PC-9 (cell line): ENCODE measurements at regions not wholly inside any gene's neighbourhood (a gene's known extent, or its start where the extent isn't known, plus 50 kb on each side); places are given as distances from the start of the nearest gene placed in this dataset.

Experiments used
- EZH2 ChIP-seq: fragments of 200-600 bp; sonication (generic); IDR thresholded peaks from 2 replicates; pipeline ENCODE4 v1.8.0; 2017; ENCODE audit warnings: antibody characterized with exemption, low read depth
- TF ChIP-seq, protein P1 (sequence below): fragments of 200-600 bp; sonication (generic); conservative IDR thresholded peaks from 2 replicates; pipeline ENCODE4 v1.6.1; 2017; ENCODE audit warnings: mixed run types, antibody characterized with exemption, mild to moderate bottlenecking, moderate library complexity

DNA sequence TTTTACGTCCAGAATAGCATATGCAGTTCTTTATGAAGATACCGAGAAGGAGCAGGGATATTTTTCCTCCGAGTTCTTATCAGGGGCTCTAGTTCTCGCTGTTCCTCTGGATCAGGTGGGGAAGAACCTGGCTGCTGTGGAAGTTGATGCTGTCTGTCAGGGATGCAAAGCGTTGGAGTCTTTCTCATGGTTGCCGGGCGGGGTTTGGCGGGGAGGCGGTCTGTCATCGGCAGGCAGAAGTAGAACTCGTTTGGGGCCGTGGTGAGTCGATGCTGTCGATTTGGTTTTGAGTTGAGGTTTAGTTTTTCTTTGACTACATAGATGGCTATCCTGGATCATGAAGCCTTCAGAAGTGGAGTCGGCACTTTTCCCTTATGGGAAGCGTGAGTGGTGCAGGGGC, 691.2 kb downstream of the QKI start:
- TF ChIP-seq, protein P1, sequence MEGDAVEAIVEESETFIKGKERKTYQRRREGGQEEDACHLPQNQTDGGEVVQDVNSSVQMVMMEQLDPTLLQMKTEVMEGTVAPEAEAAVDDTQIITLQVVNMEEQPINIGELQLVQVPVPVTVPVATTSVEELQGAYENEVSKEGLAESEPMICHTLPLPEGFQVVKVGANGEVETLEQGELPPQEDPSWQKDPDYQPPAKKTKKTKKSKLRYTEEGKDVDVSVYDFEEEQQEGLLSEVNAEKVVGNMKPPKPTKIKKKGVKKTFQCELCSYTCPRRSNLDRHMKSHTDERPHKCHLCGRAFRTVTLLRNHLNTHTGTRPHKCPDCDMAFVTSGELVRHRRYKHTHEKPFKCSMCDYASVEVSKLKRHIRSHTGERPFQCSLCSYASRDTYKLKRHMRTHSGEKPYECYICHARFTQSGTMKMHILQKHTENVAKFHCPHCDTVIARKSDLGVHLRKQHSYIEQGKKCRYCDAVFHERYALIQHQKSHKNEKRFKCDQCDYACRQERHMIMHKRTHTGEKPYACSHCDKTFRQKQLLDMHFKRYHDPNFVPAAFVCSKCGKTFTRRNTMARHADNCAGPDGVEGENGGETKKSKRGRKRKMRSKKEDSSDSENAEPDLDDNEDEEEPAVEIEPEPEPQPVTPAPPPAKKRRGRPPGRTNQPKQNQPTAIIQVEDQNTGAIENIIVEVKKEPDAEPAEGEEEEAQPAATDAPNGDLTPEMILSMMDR = no peak
- TF ChIP-seq EZH2 = no peak
